Esophagus muscularis mucosa (tissue), 4 donors: ENCODE measurements at regions not wholly inside any gene's neighbourhood (a gene's known extent, or its start where the extent isn't known, plus 50 kb on each side); places are given as distances from the start of the nearest gene placed in this dataset.

Experiments used
- EP300 ChIP-seq: sonication (generic); formaldehyde crosslinking; IDR thresholded peaks from one replicate; pipeline ENCODE4 v1.6.1; 2017; ENCODE audit warnings: antibody characterized with exemption
- POLR2AphosphoS5 ChIP-seq, 2 donors: sonication (generic); formaldehyde crosslinking; IDR thresholded peaks; one replicate each; pipeline ENCODE4 v1.6.1; 2017; ENCODE audit warnings: antibody characterized with exemption in 2 of 2
- TF ChIP-seq, protein P1 (sequence below), 3 experiments: fragments of 200-600 bp in 2 of 3; fragments of 450-650 bp in 1 of 3; sonication (generic) in 2 of 3; IDR thresholded peaks; one replicate each; pipeline ENCODE4 v1.5.1; 2017 to 2019; ENCODE audit warnings: antibody characterized with exemption in 3 of 3, mild to moderate bottlenecking in 2 of 3, moderate library complexity in 1 of 3

DNA sequence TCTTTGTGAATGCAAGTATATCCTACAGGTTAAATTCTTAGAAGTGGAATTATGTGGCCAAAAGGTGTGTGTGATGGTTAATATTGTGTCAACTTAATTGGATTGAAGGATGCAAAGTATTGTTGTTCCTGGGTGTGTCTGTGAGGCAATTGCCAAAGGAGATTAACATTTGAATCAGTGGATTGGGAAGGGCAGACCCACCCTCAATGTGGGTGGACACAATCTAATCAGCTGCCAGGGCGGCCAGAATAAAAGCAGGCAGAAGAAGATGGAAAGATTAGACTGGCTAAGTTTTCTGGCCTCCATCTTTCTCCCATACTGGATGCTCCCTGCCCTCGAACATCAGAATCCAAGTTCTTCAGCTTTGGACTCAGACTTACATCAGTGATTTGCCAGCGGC lies 76.2 kb upstream of the GBA3 start:
- TF ChIP-seq, protein P1, sequence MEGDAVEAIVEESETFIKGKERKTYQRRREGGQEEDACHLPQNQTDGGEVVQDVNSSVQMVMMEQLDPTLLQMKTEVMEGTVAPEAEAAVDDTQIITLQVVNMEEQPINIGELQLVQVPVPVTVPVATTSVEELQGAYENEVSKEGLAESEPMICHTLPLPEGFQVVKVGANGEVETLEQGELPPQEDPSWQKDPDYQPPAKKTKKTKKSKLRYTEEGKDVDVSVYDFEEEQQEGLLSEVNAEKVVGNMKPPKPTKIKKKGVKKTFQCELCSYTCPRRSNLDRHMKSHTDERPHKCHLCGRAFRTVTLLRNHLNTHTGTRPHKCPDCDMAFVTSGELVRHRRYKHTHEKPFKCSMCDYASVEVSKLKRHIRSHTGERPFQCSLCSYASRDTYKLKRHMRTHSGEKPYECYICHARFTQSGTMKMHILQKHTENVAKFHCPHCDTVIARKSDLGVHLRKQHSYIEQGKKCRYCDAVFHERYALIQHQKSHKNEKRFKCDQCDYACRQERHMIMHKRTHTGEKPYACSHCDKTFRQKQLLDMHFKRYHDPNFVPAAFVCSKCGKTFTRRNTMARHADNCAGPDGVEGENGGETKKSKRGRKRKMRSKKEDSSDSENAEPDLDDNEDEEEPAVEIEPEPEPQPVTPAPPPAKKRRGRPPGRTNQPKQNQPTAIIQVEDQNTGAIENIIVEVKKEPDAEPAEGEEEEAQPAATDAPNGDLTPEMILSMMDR (IDR thresholded peaks at IDR 0.05), result no peak
- TF ChIP-seq POLR2AphosphoS5 (IDR thresholded peaks at IDR 0.05) (no peak), EP300 (no peak)
